LoVo (cell line): ENCODE measurements at regions not wholly inside any gene's neighbourhood (a gene's known extent, or its start where the extent isn't known, plus 50 kb on each side); places are given as distances from the start of the nearest gene placed in this dataset.
"Not testable (repeated sequence)": the region's sequence is repeated elsewhere in the genome, so short reads cannot be mapped to it uniquely, and the experiment has no call there.

Experiments used
- DNase-seq: peaks from one replicate; pipeline ENCODE4 v3.0.0-alpha.2; 2016; ENCODE audit warnings: low spot score

- no peak for DNase-seq
These were observed 578.2 kb downstream of the MEI4 start for GRCh38 chr6:78231002-78231401.

- DNase-seq = peak; percentile 39
These were observed 590.7 kb downstream of the MEI4 start for GRCh38 chr6:78243519-78243918.

- no peak for DNase-seq
These were observed 599.1 kb downstream of the MEI4 start for GRCh38 chr6:78251931-78252330.

GRCh38 chr6:78253618-78254017 is 600.8 kb downstream of the MEI4 start:
- DNase-seq = no peak

- DNase-seq = no peak
These were observed 607.1 kb downstream of the MEI4 start for GRCh38 chr6:78259935-78260334.

- not testable (repeated sequence) for DNase-seq
These were observed 606.9 kb upstream of the IRAK1BP1 start for GRCh38 chr6:78260427-78260826.

- no peak for DNase-seq
These were observed 598.5 kb upstream of the IRAK1BP1 start for GRCh38 chr6:78268591-78269452.

- no peak for DNase-seq
These were observed 566.5 kb upstream of the IRAK1BP1 start for GRCh38 chr6:78300885-78301284.

- no peak for DNase-seq
These were observed 564.9 kb upstream of the IRAK1BP1 start for GRCh38 chr6:78302411-78302810.

- no peak for DNase-seq
These were observed 559.3 kb upstream of the IRAK1BP1 start for GRCh38 chr6:78308025-78308424.

GRCh38 chr6:78322068-78322845 is 545.1 kb upstream of the IRAK1BP1 start:
- no peak for DNase-seq

- no peak for DNase-seq
These were observed 543.1 kb upstream of the IRAK1BP1 start for GRCh38 chr6:78324213-78324612.

- DNase-seq = no peak
These were observed 526.6 kb upstream of the IRAK1BP1 start for GRCh38 chr6:78340755-78341154.

GRCh38 chr6:78345882-78346281 is 521.5 kb upstream of the IRAK1BP1 start:
- no peak for DNase-seq

- DNase-seq = no peak
These were observed 520.0 kb upstream of the IRAK1BP1 start for GRCh38 chr6:78347191-78347916.

GRCh38 chr6:78353040-78353439 is 514.3 kb upstream of the IRAK1BP1 start:
- no peak for DNase-seq

- no peak for DNase-seq
These were observed 503.7 kb upstream of the IRAK1BP1 start for GRCh38 chr6:78363688-78364087.

GRCh38 chr6:78365473-78365872 is 501.9 kb upstream of the IRAK1BP1 start:
- DNase-seq = no peak

GRCh38 chr6:78377056-78377455 is 490.3 kb upstream of the IRAK1BP1 start:
- no peak for DNase-seq

GRCh38 chr6:78379982-78380381 is 487.4 kb upstream of the IRAK1BP1 start:
- no peak for DNase-seq

GRCh38 chr6:78380541-78380940 is 486.8 kb upstream of the IRAK1BP1 start:
- DNase-seq = no peak

GRCh38 chr6:78383968-78384367 is 483.4 kb upstream of the IRAK1BP1 start:
- no peak for DNase-seq

- not testable (repeated sequence) for DNase-seq
These were observed 480.5 kb upstream of the IRAK1BP1 start for GRCh38 chr6:78386854-78387253.
